Breast epithelium (tissue), 3 donors: ENCODE measurements at regions not wholly inside any gene's neighbourhood (a gene's known extent, or its start where the extent isn't known, plus 50 kb on each side); places are given as distances from the start of the nearest gene placed in this dataset.

Source experiments
- CTCF ChIP-seq, 3 donors: fragments of 450-650 bp; IDR thresholded peaks; one replicate each; pipeline ENCODE4 v1.5.1; 2016 to 2017; ENCODE audit warnings: antibody characterized with exemption in 3 of 3, mild to moderate bottlenecking in 3 of 3, moderate library complexity in 3 of 3
- POLR2A ChIP-seq: fragments of 450-650 bp; IDR thresholded peaks from one replicate; pipeline ENCODE4 v1.6.1; 2016; ENCODE audit warnings: antibody characterized with exemption, mild to moderate bottlenecking, moderate library complexity

DNA sequence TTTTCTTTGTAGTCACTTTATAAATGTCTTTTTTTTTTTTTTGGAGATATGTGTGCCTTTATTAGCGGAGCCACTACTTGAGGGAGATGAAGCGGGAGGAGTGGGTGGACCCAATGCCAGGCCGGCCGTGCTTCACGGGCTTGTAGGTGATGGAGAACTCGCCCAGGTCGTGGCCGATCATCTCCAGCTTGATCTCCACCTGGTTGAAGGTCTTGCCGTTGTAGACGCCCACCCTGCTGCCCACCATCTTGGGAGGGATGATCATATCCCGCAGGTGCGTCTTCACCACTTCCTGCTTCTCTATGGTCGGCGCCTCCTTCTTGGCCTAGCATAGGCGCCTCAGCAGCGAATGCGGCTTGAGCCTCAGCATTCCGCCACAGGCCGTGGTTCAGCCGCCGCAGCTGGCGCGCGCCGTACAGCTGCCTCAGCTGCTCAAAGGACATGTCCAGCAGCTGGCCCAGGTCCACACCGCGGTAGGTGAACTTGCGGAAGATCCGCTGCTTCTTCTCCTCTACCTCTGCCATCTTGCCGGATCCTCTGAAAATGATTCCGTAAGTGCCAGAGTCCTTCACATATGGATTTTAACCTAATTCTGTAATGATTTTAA is 1095.6 kb downstream of the MAT2B start:
- TF ChIP-seq POLR2A: no peak
- TF ChIP-seq CTCF (IDR thresholded peaks at IDR 0.05): no peak
